Neural crest cell (in vitro differentiated cells): ENCODE measurements at regions not wholly inside any gene's neighbourhood (a gene's known extent, or its start where the extent isn't known, plus 50 kb on each side); places are given as distances from the start of the nearest gene placed in this dataset.

Source experiments
- DNase-seq: peaks from one replicate; pipeline ENCODE4 v3.0.0; 2021; ENCODE audit warnings: low read depth, mixed read lengths, low spot score
- H3K27ac Mint-ChIP-seq: one replicate; pipeline ENCODE4 v1.8.0; 2021; ENCODE audit warnings: mild to moderate bottlenecking, mixed read lengths; ENCODE audit not compliant: unreplicated experiment
- H3K27me3 Mint-ChIP-seq: 2 replicates; pipeline ENCODE4 v1.8.0; 2021; ENCODE audit warnings: low read depth, mild to moderate bottlenecking, mixed read lengths
- H3K36me3 Mint-ChIP-seq: 2 replicates; pipeline ENCODE4 v1.8.0; 2021; ENCODE audit warnings: low read depth, mild to moderate bottlenecking, mixed read lengths
- H3K4me1 Mint-ChIP-seq: 2 replicates; pipeline ENCODE4 v1.8.0; 2021; ENCODE audit warnings: mixed read lengths
- H3K4me3 Mint-ChIP-seq: one replicate; pipeline ENCODE4 v1.8.0; 2021; ENCODE audit warnings: mild to moderate bottlenecking, mixed read lengths
- H3K9me3 Mint-ChIP-seq: 2 replicates; pipeline ENCODE4 v1.8.0; 2021; ENCODE audit warnings: mixed read lengths
- TF ChIP-seq, protein P1 (sequence below): fragments of 200-600 bp; sonication (generic); conservative IDR thresholded peaks from 2 replicates; pipeline ENCODE4 v1.5.0; 2021; ENCODE audit warnings: antibody characterized with exemption, mild to moderate bottlenecking

- TF ChIP-seq, protein P1, sequence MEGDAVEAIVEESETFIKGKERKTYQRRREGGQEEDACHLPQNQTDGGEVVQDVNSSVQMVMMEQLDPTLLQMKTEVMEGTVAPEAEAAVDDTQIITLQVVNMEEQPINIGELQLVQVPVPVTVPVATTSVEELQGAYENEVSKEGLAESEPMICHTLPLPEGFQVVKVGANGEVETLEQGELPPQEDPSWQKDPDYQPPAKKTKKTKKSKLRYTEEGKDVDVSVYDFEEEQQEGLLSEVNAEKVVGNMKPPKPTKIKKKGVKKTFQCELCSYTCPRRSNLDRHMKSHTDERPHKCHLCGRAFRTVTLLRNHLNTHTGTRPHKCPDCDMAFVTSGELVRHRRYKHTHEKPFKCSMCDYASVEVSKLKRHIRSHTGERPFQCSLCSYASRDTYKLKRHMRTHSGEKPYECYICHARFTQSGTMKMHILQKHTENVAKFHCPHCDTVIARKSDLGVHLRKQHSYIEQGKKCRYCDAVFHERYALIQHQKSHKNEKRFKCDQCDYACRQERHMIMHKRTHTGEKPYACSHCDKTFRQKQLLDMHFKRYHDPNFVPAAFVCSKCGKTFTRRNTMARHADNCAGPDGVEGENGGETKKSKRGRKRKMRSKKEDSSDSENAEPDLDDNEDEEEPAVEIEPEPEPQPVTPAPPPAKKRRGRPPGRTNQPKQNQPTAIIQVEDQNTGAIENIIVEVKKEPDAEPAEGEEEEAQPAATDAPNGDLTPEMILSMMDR: no peak
- Mint-ChIP-seq H3K27ac (no peak overlapping the region), H3K4me3 (no peak overlapping the region), H3K9me3 (peaks cover 2% of the 10 kb centered on the region), H3K4me1 (no peaks in the 10 kb centered on the region), H3K36me3 (no peaks in the 10 kb centered on the region), H3K27me3 (no peaks in the 10 kb centered on the region)
- no peak for DNase-seq
Measured at GRCh38 chr15:36234743-36235142, 344.7 kb upstream of the CDIN1 start.

DNA sequence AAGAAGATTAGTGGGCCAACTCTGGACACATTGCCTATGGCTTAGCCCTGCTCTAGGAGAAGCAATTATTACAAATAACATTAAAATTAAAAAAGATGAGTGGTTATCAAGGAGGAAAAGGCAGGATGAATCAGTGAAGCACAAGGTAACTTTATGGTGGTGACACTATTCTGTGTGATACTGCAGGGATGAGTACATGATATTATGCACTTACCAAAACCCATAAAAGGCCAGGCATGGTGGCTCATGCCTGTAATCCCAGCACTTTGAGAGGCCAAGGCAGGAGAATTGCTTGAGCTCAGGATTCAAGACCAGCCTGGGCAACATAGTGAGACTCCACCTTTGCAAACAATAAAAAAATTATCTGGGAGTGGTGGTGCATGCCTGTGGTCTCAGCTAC, 344.3 kb upstream of the CDIN1 start:
- TF ChIP-seq, protein P1: no peak
- no peak overlapping the region for H3K27ac Mint-ChIP-seq
- no peaks in the 10 kb centered on the region for H3K27me3 Mint-ChIP-seq
- peaks cover 2% of the 10 kb centered on the region for H3K9me3 Mint-ChIP-seq
- no peak overlapping the region for H3K4me3 Mint-ChIP-seq
- H3K4me1 Mint-ChIP-seq: no peaks in the 10 kb centered on the region
- no peak for DNase-seq
- no peaks in the 10 kb centered on the region for H3K36me3 Mint-ChIP-seq

DNA sequence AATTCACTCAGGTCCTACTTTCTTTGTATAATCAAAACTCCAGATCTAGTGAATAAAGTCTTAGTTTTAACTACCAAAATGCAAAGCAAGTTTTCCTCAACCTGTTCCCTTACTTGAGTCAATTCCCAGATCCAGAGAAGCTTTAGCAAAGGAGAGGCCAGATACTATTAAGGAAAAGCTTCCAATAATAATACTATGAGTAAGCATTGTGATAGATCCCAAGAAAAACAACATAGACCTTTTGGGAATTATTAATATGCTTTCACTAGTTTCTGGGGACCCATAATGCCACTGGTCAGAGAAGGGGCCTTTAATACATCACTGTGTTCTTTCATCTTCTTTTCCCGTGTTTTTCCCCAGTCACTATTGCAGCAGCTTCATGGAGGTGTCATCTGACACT, 339.9 kb upstream of the CDIN1 start:
- Mint-ChIP-seq H3K36me3 (no peaks in the 10 kb centered on the region), H3K4me3 (no peak overlapping the region), H3K9me3 (peaks cover 6% of the 10 kb centered on the region), H3K4me1 (no peaks in the 10 kb centered on the region), H3K27me3 (no peaks in the 10 kb centered on the region), H3K27ac (no peak overlapping the region)
- no peak for DNase-seq
- TF ChIP-seq, protein P1: no peak

GRCh38 chr15:36251450-36251849, 328.0 kb upstream of the CDIN1 start:
- Mint-ChIP-seq H3K9me3 (peaks cover 1% of the 10 kb centered on the region), H3K4me3 (no peak overlapping the region), H3K36me3 (peaks cover 1% of the 10 kb centered on the region), H3K27me3 (no peaks in the 10 kb centered on the region), H3K4me1 (peaks cover 7% of the 10 kb centered on the region), H3K27ac (no peak overlapping the region)
- DNase-seq: no peak
- TF ChIP-seq, protein P1: no peak

DNA sequence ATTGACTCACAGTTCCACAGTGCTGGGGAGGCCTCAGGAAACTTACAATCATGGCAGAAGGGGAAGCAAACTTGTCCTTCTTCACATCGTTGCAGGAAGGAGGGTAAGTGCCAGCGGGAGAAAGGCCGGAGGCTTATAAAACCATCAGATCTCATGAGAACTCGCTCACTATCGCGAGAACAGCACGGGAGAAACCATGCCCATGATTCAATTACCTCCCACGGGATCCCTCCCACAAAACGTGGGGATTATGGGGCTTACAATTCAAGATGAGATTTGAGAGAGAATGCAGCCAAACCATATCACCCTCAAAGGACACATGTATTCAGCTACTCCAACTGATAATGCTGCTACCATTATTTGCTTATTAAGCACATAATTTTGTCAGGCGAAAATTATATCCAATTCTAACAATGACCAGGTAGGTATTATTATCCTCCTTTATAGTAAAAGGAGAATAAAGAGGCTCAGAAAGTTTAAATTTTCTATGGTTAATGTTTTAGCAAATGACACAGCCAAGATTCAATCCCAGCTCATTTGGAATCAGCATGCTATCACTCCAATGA, 327.2 kb upstream of the CDIN1 start:
- no peak overlapping the region for H3K4me3 Mint-ChIP-seq
- TF ChIP-seq, protein P1: no peak
- H3K4me1 Mint-ChIP-seq: peaks cover 14% of the 10 kb centered on the region
- H3K27ac Mint-ChIP-seq: no peak overlapping the region
- H3K27me3 Mint-ChIP-seq: no peaks in the 10 kb centered on the region
- H3K9me3 Mint-ChIP-seq: peaks cover 4% of the 10 kb centered on the region
- peaks cover 3% of the 10 kb centered on the region for H3K36me3 Mint-ChIP-seq
- DNase-seq: no peak

GRCh38 chr15:36254426-36254825, 325.0 kb upstream of the CDIN1 start:
- H3K9me3 Mint-ChIP-seq: peaks cover 4% of the 10 kb centered on the region
- no peak overlapping the region for H3K27ac Mint-ChIP-seq
- H3K36me3 Mint-ChIP-seq: peaks cover 9% of the 10 kb centered on the region
- no peaks in the 10 kb centered on the region for H3K27me3 Mint-ChIP-seq
- TF ChIP-seq, protein P1: no peak
- DNase-seq: no peak
- H3K4me1 Mint-ChIP-seq: peaks cover 14% of the 10 kb centered on the region
- no peak overlapping the region for H3K4me3 Mint-ChIP-seq
